A549 (cell line): ENCODE measurements at regions not wholly inside any gene's neighbourhood (a gene's known extent, or its start where the extent isn't known, plus 50 kb on each side); places are given as distances from the start of the nearest gene placed in this dataset.

Experiments used
- ATAC-seq, 2 experiments: fragments of 200-7000 bp in 1 of 2; fragments of >200 bp in 1 of 2; cut with Nextera tagmentation in 1 of 2; cut with Tn5 transposase in 1 of 2; 3 replicates each; pipeline versions ENCODE4 v1.8.0 to v1.9.1; 2018 to 2020; ENCODE audit warnings: mild to moderate bottlenecking in 1 of 2, moderate library complexity in 1 of 2
- CTCF ChIA-PET: fragments of 300-600 bp; sonication (Branson Sonifier 250); formaldehyde crosslinking; extraction: SDS; loops from one replicate; lab custom pipeline; 2021; ENCODE audit warnings: antibody characterized with exemption, inconsistent platforms; lab: Yijun Ruan, JAX
- POLR2A ChIA-PET: fragments of 350-600 bp; formaldehyde crosslinking; extraction: SDS; loops from one replicate; lab custom pipeline; 2021; ENCODE audit warnings: antibody characterized with exemption, inconsistent platforms; lab: Yijun Ruan, JAX
- DNase-seq, 2 experiments: peaks; one replicate each; pipeline versions ENCODE4 v3.0.0 to v3.0.0-alpha.2; 2011 to 2016; ENCODE audit warnings: low read depth in 1 of 2, low spot score in 1 of 2
- FAIRE-seq: peaks from 2 replicates; lab custom pipeline; 2011; peaks lifted over from hg19 to GRCh38; lab: Jason Lieb, UNC
- H3K27ac ChIP-seq, 2 experiments: fragments of >200 bp; sonication (Bioruptor Twin); formaldehyde crosslinking; 3 replicates each; pipeline ENCODE4 v1.5.1; 2016 to 2017
- H3K4me1 ChIP-seq: fragments of >200 bp; sonication (Bioruptor Twin); formaldehyde crosslinking; 3 replicates; pipeline ENCODE4 v1.6.1; 2016
- H3K4me2 ChIP-seq: fragments of >200 bp; sonication (Bioruptor Twin); formaldehyde crosslinking; 3 replicates; pipeline ENCODE4 v1.6.1; 2016
- H3K4me3 ChIP-seq: fragments of >200 bp; sonication (Bioruptor Twin); formaldehyde crosslinking; 3 replicates; pipeline ENCODE4 v1.5.1; 2016
- H3K9me3 ChIP-seq: fragments of >200 bp; sonication (Bioruptor Twin); formaldehyde crosslinking; 3 replicates; pipeline ENCODE4 v1.6.1; 2016
- CBX8 ChIP-seq: fragments of 200-600 bp; sonication (generic); IDR thresholded peaks from 2 replicates; pipeline ENCODE4 v1.6.1; 2016
- CEBPB ChIP-seq, 2 experiments: fragments of >200 bp in 1 of 2; sonication (Bioruptor Twin) in 1 of 2; formaldehyde crosslinking in 1 of 2; IDR thresholded peaks; 2 replicates each; pipeline ENCODE4 v1.6.1; 2012 to 2016
- EHF ChIP-seq: fragments of 250-450 bp; sonication (Bioruptor Pico); IDR thresholded peaks from 2 replicates; pipeline ENCODE4 v1.5.0; 2020; ENCODE audit warnings: mild to moderate bottlenecking
- EP300 ChIP-seq, 2 experiments: fragments of >200 bp; sonication (Bioruptor Twin); formaldehyde crosslinking; IDR thresholded peaks; 2 replicates in 1 of 2; 3 replicates in 1 of 2; pipeline ENCODE4 v1.6.1; 2016 to 2017
- ESRRA ChIP-seq: fragments of 150-350 bp; IDR thresholded peaks from 2 replicates; pipeline ENCODE4 v1.6.1; 2014; ENCODE audit warnings: mild to moderate bottlenecking, low read length, borderline replicate concordance
- FOSB ChIP-seq: fragments of 250-450 bp; sonication (Bioruptor Pico); IDR thresholded peaks from 2 replicates; pipeline ENCODE4 v1.5.0; 2020; ENCODE audit warnings: mild to moderate bottlenecking, moderate library complexity
- GATA3 ChIP-seq: IDR thresholded peaks from 2 replicates; pipeline ENCODE4 v1.6.1; 2012; ENCODE audit warnings: borderline replicate concordance
- HES2 ChIP-seq: fragments of >200 bp; sonication (Bioruptor Twin); formaldehyde crosslinking; IDR thresholded peaks from 2 replicates; pipeline ENCODE4 v1.6.1; 2016
- JUNB ChIP-seq: fragments of >200 bp; sonication (Bioruptor Twin); formaldehyde crosslinking; IDR thresholded peaks from 2 replicates; pipeline ENCODE4 v1.6.1; 2016
- MAFK ChIP-seq: fragments of 450-650 bp; IDR thresholded peaks from 2 replicates; pipeline ENCODE4 v1.6.1; 2014; ENCODE audit not compliant: partially characterized antibody
- MYC ChIP-seq: IDR thresholded peaks from 2 replicates; pipeline ENCODE4 v1.6.1; 2012; ENCODE audit warnings: mild to moderate bottlenecking, inconsistent platforms, low read length, improper control_type of control experiment, borderline replicate concordance
- PHF8 ChIP-seq: fragments of 200-600 bp; sonication (generic); IDR thresholded peaks from 2 replicates; pipeline ENCODE4 v1.6.1; 2016; ENCODE audit warnings: low read depth, mild to moderate bottlenecking, antibody characterized with exemption, moderate library complexity, borderline replicate concordance
- POLR2A ChIP-seq: IDR thresholded peaks from 2 replicates; pipeline ENCODE4 v1.6.1; 2012; ENCODE audit warnings: mild to moderate bottlenecking, low read length
- RAD21 ChIP-seq, 2 experiments: fragments of >200 bp in 1 of 2; sonication (Bioruptor Twin) in 1 of 2; formaldehyde crosslinking in 1 of 2; IDR thresholded peaks in 1 of 2; conservative IDR thresholded peaks in 1 of 2; 2 replicates in 1 of 2; 3 replicates in 1 of 2; pipeline ENCODE4 v1.6.1; 2012 to 2018; ENCODE audit warnings: inconsistent platforms in 1 of 2
- RFX5 ChIP-seq: fragments of 450-650 bp; IDR thresholded peaks from 2 replicates; pipeline ENCODE4 v1.7.1; 2014; ENCODE audit warnings: antibody characterized with exemption, mild to moderate bottlenecking, moderate library complexity
- ZC3H11A ChIP-seq: fragments of 450-650 bp; IDR thresholded peaks from 2 replicates; pipeline ENCODE4 v1.6.1; 2014; ENCODE audit warnings: antibody characterized with exemption, mild to moderate bottlenecking
- WGBS: methylation state at CpG from one replicate; pipeline ENCODE4 v1.1.6; 2017; ENCODE audit errors: missing lambda C conversion rate; 5-methylcytosine and 5-hydroxymethylcytosine counted together
- TF ChIP-seq, protein P1 (sequence below): IDR thresholded peaks from 2 replicates; pipeline ENCODE4 v1.6.1; 2012
- TF ChIP-seq, protein P2 (sequence below): fragments of 250-450 bp; sonication (Bioruptor Pico); IDR thresholded peaks from 2 replicates; pipeline ENCODE4 v1.5.0; 2020; ENCODE audit warnings: low read depth, mild to moderate bottlenecking, moderate library complexity

DNA sequence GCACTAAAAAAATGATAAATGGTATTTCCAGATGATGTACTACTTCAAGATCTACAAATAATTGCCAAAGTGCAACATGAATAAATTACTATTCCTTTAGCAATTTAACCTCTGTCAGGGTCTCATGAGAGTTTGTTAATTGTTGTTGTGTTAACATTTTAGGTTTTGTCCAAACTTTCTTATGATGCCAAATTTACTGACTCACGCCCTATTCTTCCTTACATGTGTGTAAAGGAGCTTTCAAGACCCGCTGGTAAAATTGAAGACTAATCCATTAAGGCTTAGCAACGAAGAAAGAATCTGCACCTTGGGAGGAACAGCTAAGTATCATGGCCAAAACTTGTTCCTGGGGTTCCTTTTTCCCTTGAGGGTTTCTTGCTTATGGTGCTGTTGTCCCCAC lies 252.7 kb upstream of the JADE1 start:
- no peak overlapping the region for H3K4me2 ChIP-seq
- TF ChIP-seq JUNB (no peak), GATA3 (no peak), CBX8 (no peak), RAD21 (conservative IDR thresholded peaks at IDR 0.05 in 1 of 2, IDR thresholded peaks at IDR 0.05 in 1 of 2) (no peak), ESRRA (no peak), MYC (no peak), HES2 (no peak), FOSB (no peak), PHF8 (no peak), RFX5 (no peak), EHF (CRISPR knock-in tag) (no peak), EP300 (IDR thresholded peaks at IDR 0.05) (no peak), POLR2A (no peak)
- TF ChIP-seq, protein P1, sequence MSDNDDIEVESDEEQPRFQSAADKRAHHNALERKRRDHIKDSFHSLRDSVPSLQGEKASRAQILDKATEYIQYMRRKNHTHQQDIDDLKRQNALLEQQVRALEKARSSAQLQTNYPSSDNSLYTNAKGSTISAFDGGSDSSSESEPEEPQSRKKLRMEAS, result no peak
- 41% methylated on average over 3 of the region's 3 CpGs for WGBS
- ChIA-PET POLR2A (no interaction called here), CTCF (interaction anchor here (0.9 to 1.8 kb wide), 3 partner anchors 18 to 103 kb away, joined by 3 to 6 read pairs (median 3); no protein-coding TSS in a partner anchor)
- no peak for DNase-seq
- H3K4me1 ChIP-seq, result peaks cover 74% of the 10 kb centered on the region
- ATAC-seq, result no peak
- H3K9me3 ChIP-seq, result no peaks in the 10 kb centered on the region
- H3K27ac ChIP-seq, result peak overlapping the region; percentile 93 to 99
- no peak for FAIRE-seq
- H3K4me3 ChIP-seq, result no peak overlapping the region

- peak overlapping the region; percentile 28; the same call in 2 of the 3 replicates for H3K4me3 ChIP-seq
- ChIA-PET CTCF (interaction anchor here (0.6 to 4.1 kb wide), 11 partner anchors 8 to 304 kb away, joined by 3 to 30 read pairs (median 8); no protein-coding TSS in a partner anchor), POLR2A (interaction anchor here (0.6 to 3.4 kb wide), 11 partner anchors 7 to 259 kb away, joined by 3 to 28 read pairs (median 8); no protein-coding TSS in a partner anchor)
- peak in 1 of 2 experiments; percentile 74 for DNase-seq
- no peak for FAIRE-seq
- peak in 1 of 2 experiments; percentile 79; a peak in 2 of 5 replicates for TF ChIP-seq EP300 (IDR thresholded peaks at IDR 0.05)
- no peak for TF ChIP-seq HES2
- TF ChIP-seq CEBPB (IDR thresholded peaks at IDR 0.05), result peak in 1 of 2 experiments; percentile 50; a peak in 1 of 4 replicates
- no peak for TF ChIP-seq MYC
- peak; percentile 19; the same call in 1 of the 2 replicates for TF ChIP-seq JUNB
- peaks cover 11% of the 10 kb centered on the region for H3K9me3 ChIP-seq
- H3K4me1 ChIP-seq, result peaks cover 53% of the 10 kb centered on the region
- peak; percentile 34 to 44; a peak in 5 of 6 replicates for ATAC-seq
- 8% methylated on average over 5 of the region's 5 CpGs for WGBS
- peak overlapping the region; percentile 71 for H3K4me2 ChIP-seq
- H3K27ac ChIP-seq, result peak overlapping the region; percentile 99 to 100
Measured at GRCh38 chr4:128553686-128554515, 255.6 kb upstream of the JADE1 start.

DNA sequence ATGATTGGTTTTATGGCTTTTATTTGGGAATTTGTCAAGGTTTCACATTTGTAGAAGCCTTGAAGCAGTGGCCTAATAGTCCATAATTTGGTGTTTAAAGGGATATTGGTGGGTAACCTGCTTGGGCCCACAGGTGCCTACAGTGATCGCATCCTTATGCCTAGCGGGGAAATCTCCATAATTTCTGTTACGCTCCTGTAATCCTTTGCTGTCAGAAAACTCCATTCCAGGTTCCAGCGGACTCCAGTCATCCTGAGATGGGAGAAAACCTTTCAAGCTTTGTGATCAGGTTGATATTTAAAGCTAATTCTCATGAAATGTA lies 257.0 kb upstream of the JADE1 start:
- CTCF ChIA-PET, result interaction anchor here (0.7 to 4.1 kb wide), 10 partner anchors 9 to 125 kb away, joined by 3 to 30 read pairs (median 6); no protein-coding TSS in a partner anchor
- Histone ChIP-seq H3K4me3 (no peak overlapping the region), H3K9me3 (peaks cover 11% of the 10 kb centered on the region), H3K4me1 (peaks cover 57% of the 10 kb centered on the region), H3K4me2 (peak overlapping the region; percentile 71), H3K27ac (peak overlapping the region; percentile 99 to 100)
- DNase-seq (no peak), FAIRE-seq (no peak), ATAC-seq (peak; percentile 37 to 56; a peak in 5 of 6 replicates)
- 23% methylated on average over 4 of the region's 4 CpGs for whole genome bisulfite sequencing
- POLR2A ChIA-PET, result interaction anchor here (0.7 to 3.4 kb wide), 12 partner anchors 9 to 261 kb away, joined by 3 to 28 read pairs (median 7); no protein-coding TSS in a partner anchor
- TF ChIP-seq MAFK, result peak; percentile 4
- TF ChIP-seq ZC3H11A, result no peak
- TF ChIP-seq, protein P2, sequence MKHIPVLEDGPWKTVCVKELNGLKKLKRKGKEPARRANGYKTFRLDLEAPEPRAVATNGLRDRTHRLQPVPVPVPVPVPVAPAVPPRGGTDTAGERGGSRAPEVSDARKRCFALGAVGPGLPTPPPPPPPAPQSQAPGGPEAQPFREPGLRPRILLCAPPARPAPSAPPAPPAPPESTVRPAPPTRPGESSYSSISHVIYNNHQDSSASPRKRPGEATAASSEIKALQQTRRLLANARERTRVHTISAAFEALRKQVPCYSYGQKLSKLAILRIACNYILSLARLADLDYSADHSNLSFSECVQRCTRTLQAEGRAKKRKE, result no peak
